OCI-LY1 (cell line): ENCODE measurements at regions not wholly inside any gene's neighbourhood (a gene's known extent, or its start where the extent isn't known, plus 50 kb on each side); places are given as distances from the start of the nearest gene placed in this dataset.
"Not testable (repeated sequence)": the region's sequence is repeated elsewhere in the genome, so short reads cannot be mapped to it uniquely, and the experiment has no call there.

Source experiments
- H2AFZ ChIP-seq: fragments of 200-600 bp; sonication (generic), shearing (Covaris generic); 2 replicates; pipeline ENCODE4 v1.6.0; 2014; ENCODE audit warnings: antibody characterized with exemption, mild to moderate bottlenecking, low read length
- H3F3A ChIP-seq: fragments of 200-600 bp; sonication (generic), shearing (Covaris generic); 2 replicates; pipeline ENCODE4 v1.6.0; 2014; ENCODE audit warnings: mild to moderate bottlenecking, antibody characterized with exemption, low read length, moderate library complexity; ENCODE audit not compliant: insufficient read depth
- H3K27ac ChIP-seq: fragments of 200-600 bp; sonication (generic); 2 replicates; pipeline ENCODE4 v1.5.1; 2014; ENCODE audit warnings: low read length, mixed run types, mild to moderate bottlenecking, low read depth; ENCODE audit not compliant: poor library complexity, severe bottlenecking
- H3K27me3 ChIP-seq: fragments of 200-600 bp; sonication (generic); 2 replicates; pipeline ENCODE4 v1.6.0; 2014; ENCODE audit warnings: antibody characterized with exemption, mild to moderate bottlenecking, low read length, moderate library complexity; ENCODE audit not compliant: insufficient read depth
- H3K36me3 ChIP-seq: fragments of 200-600 bp; sonication (generic); 2 replicates; pipeline ENCODE4 v1.6.1; 2014; ENCODE audit warnings: mild to moderate bottlenecking, antibody characterized with exemption, low read length, moderate library complexity, mixed read lengths; ENCODE audit not compliant: insufficient read depth
- H3K4me1 ChIP-seq: fragments of 200-600 bp; sonication (generic); 2 replicates; pipeline ENCODE4 v1.5.1; 2014; ENCODE audit warnings: mild to moderate bottlenecking, low read length, moderate library complexity; ENCODE audit not compliant: insufficient read depth, severe bottlenecking
- H3K4me2 ChIP-seq: fragments of 200-600 bp; sonication (generic), shearing (Covaris generic); 2 replicates; pipeline ENCODE4 v1.6.1; 2014; ENCODE audit warnings: low read length
- H3K4me3 ChIP-seq: fragments of 200-600 bp; sonication (generic); 2 replicates; pipeline ENCODE4 v1.5.1; 2014; ENCODE audit warnings: low read length, low read depth, mild to moderate bottlenecking, mixed read lengths; ENCODE audit not compliant: poor library complexity, severe bottlenecking
- H3K79me2 ChIP-seq: fragments of 200-600 bp; shearing (Covaris generic); 2 replicates; pipeline ENCODE4 v1.6.1; 2016; ENCODE audit warnings: mixed run types, low read length, mixed read lengths; ENCODE audit not compliant: insufficient read depth
- H3K9ac ChIP-seq: fragments of 200-600 bp; sonication (generic), shearing (Covaris generic); 2 replicates; pipeline ENCODE4 v1.6.1; 2014; ENCODE audit warnings: mild to moderate bottlenecking, low read length, mixed read lengths
- H3K9me2 ChIP-seq: fragments of 200-600 bp; sonication (generic), shearing (Covaris generic); 2 replicates; pipeline ENCODE4 v1.6.1; 2014; ENCODE audit warnings: low read depth, mild to moderate bottlenecking, low read length, mixed read lengths
- H3K9me3 ChIP-seq: fragments of 200-600 bp; shearing (Covaris generic); 2 replicates; pipeline ENCODE4 v1.6.1; 2014; ENCODE audit warnings: low read length, mixed read lengths
- H4K20me1 ChIP-seq: fragments of 200-600 bp; sonication (generic), shearing (Covaris generic); 2 replicates; pipeline ENCODE4 v1.6.0; 2016; ENCODE audit warnings: mild to moderate bottlenecking, low read length; ENCODE audit not compliant: insufficient read depth
- CTCF ChIP-seq: fragments of 200-600 bp; sonication (generic), shearing (Covaris generic); IDR thresholded peaks from 2 replicates; pipeline ENCODE4 v1.5.1; 2017; ENCODE audit warnings: mild to moderate bottlenecking, antibody characterized with exemption, low read length, moderate library complexity, mixed read lengths
- EZH2 ChIP-seq: fragments of 200-600 bp; sonication (generic), shearing (Covaris generic); IDR thresholded peaks from 2 replicates; pipeline ENCODE4 v1.8.0; 2017; ENCODE audit warnings: borderline replicate concordance, mixed run types, mild to moderate bottlenecking, antibody characterized with exemption, low read length, moderate library complexity, mixed read lengths

DNA sequence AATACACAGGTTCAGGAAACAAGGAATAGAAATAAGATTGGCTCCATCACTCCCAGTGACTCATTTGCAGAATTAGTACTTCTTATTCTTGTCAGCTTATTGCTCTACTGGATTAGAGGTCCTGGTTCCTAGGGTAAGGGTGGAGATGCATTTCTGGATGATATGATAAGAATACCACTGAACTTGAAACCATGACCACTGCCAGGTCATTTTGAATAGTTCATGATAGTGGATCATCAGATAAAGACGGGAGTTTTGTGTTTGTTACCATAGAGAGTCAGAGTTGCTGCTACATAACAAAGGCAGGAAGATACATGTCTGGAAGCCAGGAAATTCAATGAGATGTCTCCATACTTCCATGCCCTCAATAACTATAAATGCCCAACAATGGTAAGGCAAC is 109.2 kb upstream of the FAT1 start:
- no peak overlapping the region for H3K27ac ChIP-seq
- H3K4me1 ChIP-seq, result no peaks in the 10 kb centered on the region
- no peaks in the 10 kb centered on the region for H3K9me2 ChIP-seq
- no peak overlapping the region for H3K4me2 ChIP-seq
- TF ChIP-seq EZH2 (no peak), CTCF (no peak)
- H3K9ac ChIP-seq, result no peak overlapping the region
- H2AFZ ChIP-seq, result no peak overlapping the region
- H3F3A ChIP-seq, result peaks cover 3% of the 10 kb centered on the region; the same call in 1 of the 2 replicates
- H4K20me1 ChIP-seq, result no peaks in the 10 kb centered on the region
- H3K36me3 ChIP-seq, result no peaks in the 10 kb centered on the region
- no peak overlapping the region for H3K4me3 ChIP-seq
- H3K9me3 ChIP-seq, result 0 out of 2 replicates have a peak, but pooled peaks cover 2% of the 10 kb centered on the region
- no peaks in the 10 kb centered on the region for H3K27me3 ChIP-seq
- no peaks in the 10 kb centered on the region for H3K79me2 ChIP-seq

- not testable (repeated sequence) for H4K20me1 ChIP-seq, H3K27me3 ChIP-seq, H3K9me3 ChIP-seq, H2AFZ ChIP-seq, H3K4me3 ChIP-seq, H3K4me2 ChIP-seq, H3K9ac ChIP-seq, H3K9me2 ChIP-seq, H3K79me2 ChIP-seq, H3K27ac ChIP-seq, H3K36me3 ChIP-seq, H3F3A ChIP-seq
- peaks cover 21% of the 10 kb centered on the region for H3K4me1 ChIP-seq
Measured at GRCh38 chr4:186837463-186837862, 113.8 kb upstream of the FAT1 start.

DNA sequence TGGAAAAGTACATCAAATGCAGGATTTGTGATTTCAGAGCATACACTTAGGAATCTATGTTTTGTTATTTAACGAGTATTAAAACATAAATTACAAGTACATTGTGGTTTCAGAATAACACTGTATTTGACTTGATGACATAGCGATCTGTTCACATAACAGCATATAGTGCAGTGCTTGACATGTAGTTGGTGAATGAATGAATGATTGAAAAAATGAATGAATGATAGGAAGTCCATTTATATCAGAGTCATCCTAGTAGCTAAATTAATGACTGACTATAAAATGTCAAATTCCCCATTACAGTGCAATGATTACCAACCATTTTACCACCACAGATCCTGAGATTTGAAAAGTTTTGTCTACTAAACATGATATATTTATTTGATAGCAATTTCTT is 114.6 kb upstream of the FAT1 start:
- no peaks in the 10 kb centered on the region for H3K27me3 ChIP-seq
- peaks cover 5% of the 10 kb centered on the region; the same call in 1 of the 2 replicates for H3F3A ChIP-seq
- no peak for TF ChIP-seq EZH2
- no peak for TF ChIP-seq CTCF
- H3K79me2 ChIP-seq, result no peaks in the 10 kb centered on the region
- no peak overlapping the region for H3K4me3 ChIP-seq
- no peak overlapping the region for H3K9ac ChIP-seq
- no peaks in the 10 kb centered on the region for H4K20me1 ChIP-seq
- no peak overlapping the region for H2AFZ ChIP-seq
- no peak overlapping the region for H3K4me2 ChIP-seq
- no peaks in the 10 kb centered on the region for H3K9me2 ChIP-seq
- H3K36me3 ChIP-seq, result no peaks in the 10 kb centered on the region
- H3K27ac ChIP-seq, result no peak overlapping the region
- no peaks in the 10 kb centered on the region for H3K9me3 ChIP-seq
- H3K4me1 ChIP-seq, result peaks cover 21% of the 10 kb centered on the region
